ENCODE measurements at regions not wholly inside any gene's neighbourhood (a gene's known extent, or its start where the extent isn't known, plus 50 kb on each side); places are given as distances from the start of the nearest gene placed in this dataset.

DNA sequence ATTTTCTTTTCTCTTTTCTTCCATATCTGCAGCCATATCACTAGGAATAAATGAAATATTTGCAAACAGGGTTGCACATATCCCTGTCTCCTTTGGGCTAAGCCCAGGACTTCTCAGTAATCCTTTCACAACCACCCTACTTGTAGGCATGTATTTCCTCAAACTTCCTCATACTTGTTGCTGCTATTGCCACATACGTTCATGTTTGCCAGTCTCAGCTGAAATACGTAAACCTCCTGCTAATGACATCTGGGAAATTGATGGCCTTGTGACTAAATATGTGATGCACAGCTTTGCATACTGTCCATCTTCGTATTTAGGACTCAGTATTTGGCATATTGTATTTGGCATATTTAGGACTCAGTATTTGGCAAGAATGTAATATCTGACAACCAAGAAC is 224.6 kb downstream of the PLK2 start:
- Mint-ChIP-seq H3K27ac (no peak overlapping the region), H3K27me3 (no peaks in the 10 kb centered on the region), H3K9me3 (no peaks in the 10 kb centered on the region), H3K36me3 (no peaks in the 10 kb centered on the region), H3K4me3 (no peak overlapping the region), H3K4me1 (no peaks in the 10 kb centered on the region)
- no peak for DNase-seq

DNA sequence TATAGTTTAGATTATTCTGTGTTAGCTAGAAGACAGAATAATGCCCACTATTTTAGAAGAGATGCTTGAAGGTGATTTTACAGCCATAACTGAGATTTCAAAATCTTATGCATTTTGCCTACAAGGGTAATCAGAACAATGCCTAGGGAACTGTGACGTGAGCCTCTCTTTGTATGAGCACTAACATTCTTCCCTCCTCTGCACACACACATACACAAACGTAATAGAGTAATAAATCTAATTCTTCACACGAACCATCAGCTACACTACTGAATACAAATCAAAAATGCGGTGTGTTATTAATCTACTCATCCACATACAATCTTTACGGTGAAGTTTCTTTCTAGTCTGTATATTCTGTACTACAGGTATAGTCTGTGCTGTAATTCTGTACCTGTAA is 227.8 kb downstream of the PLK2 start:
- Mint-ChIP-seq H3K27ac (no peak overlapping the region), H3K4me3 (no peak overlapping the region), H3K27me3 (no peaks in the 10 kb centered on the region), H3K36me3 (no peaks in the 10 kb centered on the region), H3K9me3 (no peaks in the 10 kb centered on the region), H3K4me1 (no peaks in the 10 kb centered on the region)
- no peak for DNase-seq

DNA sequence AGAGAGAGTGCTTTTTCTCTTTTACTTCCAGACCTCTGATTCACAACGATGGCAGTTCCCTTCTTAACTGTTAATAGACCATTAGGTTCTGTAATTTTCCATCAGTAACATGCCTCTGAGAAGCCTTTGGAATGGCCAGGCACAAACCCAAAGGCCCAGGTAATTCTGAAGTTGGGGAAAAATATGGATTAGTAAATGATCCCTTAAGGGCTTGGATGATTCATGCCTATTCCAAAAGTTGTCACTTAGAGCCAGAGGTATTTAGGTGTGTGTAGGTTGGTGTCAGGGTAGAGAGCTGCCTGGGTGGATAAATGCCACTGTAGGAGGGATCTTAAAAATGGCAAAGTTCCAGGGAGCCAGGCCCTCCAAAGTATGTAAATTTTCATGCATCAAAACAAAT is 228.8 kb downstream of the PLK2 start:
- no peaks in the 10 kb centered on the region for H3K9me3 Mint-ChIP-seq
- no peak overlapping the region for H3K4me3 Mint-ChIP-seq
- H3K4me1 Mint-ChIP-seq = no peaks in the 10 kb centered on the region
- no peak overlapping the region for H3K27ac Mint-ChIP-seq
- no peaks in the 10 kb centered on the region for H3K27me3 Mint-ChIP-seq
- H3K36me3 Mint-ChIP-seq = no peaks in the 10 kb centered on the region
- no peak for DNase-seq

DNA sequence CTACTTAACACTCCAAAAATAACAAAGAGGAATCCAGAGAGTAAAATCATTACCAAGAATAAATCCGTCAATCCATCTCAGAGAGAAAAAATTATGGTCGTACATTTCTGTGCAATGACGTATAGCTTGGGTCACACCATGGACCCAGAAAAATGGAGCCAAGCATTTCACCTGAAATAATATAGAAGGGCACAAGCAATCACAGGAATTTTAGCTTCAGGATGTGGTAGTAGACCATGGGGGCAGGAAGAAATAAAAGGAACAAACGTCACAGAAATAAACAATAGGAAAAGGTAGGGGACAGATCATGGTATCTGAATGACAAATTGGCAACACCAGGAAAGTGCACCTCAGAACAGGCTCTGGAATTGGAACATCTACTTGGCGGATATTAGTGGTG is 231.0 kb downstream of the PLK2 start:
- Mint-ChIP-seq H3K36me3 (no peaks in the 10 kb centered on the region), H3K9me3 (no peaks in the 10 kb centered on the region)

DNA sequence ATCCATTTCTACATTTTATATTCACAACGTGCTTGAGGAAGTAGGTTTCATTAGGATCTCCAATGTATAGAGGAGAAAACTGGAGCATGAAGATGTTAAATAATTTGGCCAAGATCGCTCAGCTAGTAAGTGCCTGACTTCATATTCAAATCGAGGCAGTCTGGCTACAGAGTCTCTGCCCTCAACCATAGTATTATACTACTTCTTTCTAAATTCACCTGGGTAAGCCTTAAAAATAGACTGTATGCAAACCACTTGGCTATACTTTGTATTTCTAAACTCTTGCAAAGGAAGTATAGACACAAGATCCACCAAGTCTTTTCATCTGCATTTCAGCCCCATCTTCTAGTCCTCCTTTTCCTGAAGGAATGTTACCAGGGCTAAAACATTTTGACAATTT is 232.0 kb downstream of the PLK2 start:
- H3K9me3 Mint-ChIP-seq = no peaks in the 10 kb centered on the region
- no peak overlapping the region for H3K27ac Mint-ChIP-seq
- H3K4me3 Mint-ChIP-seq = no peak overlapping the region
- no peaks in the 10 kb centered on the region for H3K36me3 Mint-ChIP-seq
- H3K4me1 Mint-ChIP-seq = no peaks in the 10 kb centered on the region
- DNase-seq = no peak
- peaks cover 5% of the 10 kb centered on the region for H3K27me3 Mint-ChIP-seq

More for the DNA sequence above, 231.0 kb downstream of the PLK2 start:
- H3K27ac Mint-ChIP-seq = no peak overlapping the region
- no peak for DNase-seq
- H3K27me3 Mint-ChIP-seq = no peaks in the 10 kb centered on the region
- H3K4me3 Mint-ChIP-seq = no peak overlapping the region
- H3K4me1 Mint-ChIP-seq = no peaks in the 10 kb centered on the region

DNA sequence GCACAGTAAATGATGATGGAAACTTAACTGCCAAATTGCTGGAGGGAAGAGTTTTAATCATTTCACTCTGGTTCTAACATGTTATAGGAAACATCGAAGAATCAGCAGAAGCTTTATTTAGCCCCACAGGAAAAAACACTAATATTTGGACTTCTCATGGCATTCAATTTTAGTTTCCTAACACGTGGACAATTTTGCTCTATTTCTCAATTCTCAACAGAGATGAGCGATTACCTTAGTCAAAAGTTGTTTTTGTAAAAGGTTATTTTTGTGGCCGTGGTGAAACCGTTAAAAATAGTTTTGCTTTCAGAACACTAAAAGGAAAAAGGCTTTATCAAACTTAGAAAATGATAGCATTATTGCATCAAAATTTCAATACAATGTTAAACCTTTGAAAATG is 235.2 kb downstream of the PLK2 start:
- Mint-ChIP-seq H3K4me3 (no peak overlapping the region), H3K36me3 (no peaks in the 10 kb centered on the region), H3K9me3 (peaks cover 4% of the 10 kb centered on the region), H3K4me1 (no peaks in the 10 kb centered on the region), H3K27me3 (peaks cover 5% of the 10 kb centered on the region), H3K27ac (no peak overlapping the region)
- DNase-seq = no peak

DNA sequence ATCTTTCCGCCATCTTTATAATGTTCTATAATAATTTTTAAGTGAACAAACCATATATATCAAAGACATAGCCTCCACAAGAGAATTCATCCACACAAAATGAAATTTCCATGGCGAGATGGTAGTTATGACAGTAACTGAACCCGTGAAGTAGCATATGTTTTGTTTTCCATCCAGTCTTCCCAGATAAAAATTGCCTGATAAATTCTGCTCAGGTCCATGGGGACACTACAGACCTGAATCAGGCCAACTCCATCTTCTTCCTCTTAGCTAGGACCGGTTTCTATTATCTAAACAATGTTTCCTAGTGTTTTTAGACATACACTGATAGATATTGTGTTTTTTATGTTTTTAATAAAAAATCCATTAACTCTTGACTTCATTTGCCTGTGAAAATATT is 235.7 kb downstream of the PLK2 start:
- H3K27ac Mint-ChIP-seq = no peak overlapping the region
- H3K4me1 Mint-ChIP-seq = no peaks in the 10 kb centered on the region
- DNase-seq = no peak
- peaks cover 4% of the 10 kb centered on the region for H3K9me3 Mint-ChIP-seq
- H3K27me3 Mint-ChIP-seq = peaks cover 5% of the 10 kb centered on the region
- H3K4me3 Mint-ChIP-seq = no peak overlapping the region
- no peaks in the 10 kb centered on the region for H3K36me3 Mint-ChIP-seq

DNA sequence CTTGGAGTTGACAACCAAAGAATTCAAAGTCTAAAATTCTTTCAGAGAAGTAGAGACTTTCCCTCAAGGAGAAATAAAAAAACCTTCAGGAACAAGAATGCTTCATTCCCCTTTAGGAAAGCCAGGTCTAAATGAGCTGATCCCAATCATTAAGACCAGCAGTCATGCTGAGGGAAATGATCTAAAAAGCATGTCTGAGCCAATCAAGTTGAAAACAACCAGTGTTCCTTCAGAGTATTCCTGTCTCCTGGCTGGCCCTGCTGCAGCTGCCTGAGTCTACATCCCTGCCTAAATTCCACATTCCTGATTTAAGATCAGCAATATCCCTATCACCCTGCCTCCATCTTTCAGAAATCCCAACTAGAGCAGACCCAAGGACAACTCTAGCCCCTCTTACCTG is 244.5 kb downstream of the PLK2 start:
- DNase-seq = no peak
- H3K9me3 Mint-ChIP-seq = peaks cover 8% of the 10 kb centered on the region
- no peaks in the 10 kb centered on the region for H3K4me1 Mint-ChIP-seq
- H3K36me3 Mint-ChIP-seq = no peaks in the 10 kb centered on the region
- H3K27me3 Mint-ChIP-seq = no peaks in the 10 kb centered on the region
- H3K27ac Mint-ChIP-seq = no peak overlapping the region
- no peak overlapping the region for H3K4me3 Mint-ChIP-seq

DNA sequence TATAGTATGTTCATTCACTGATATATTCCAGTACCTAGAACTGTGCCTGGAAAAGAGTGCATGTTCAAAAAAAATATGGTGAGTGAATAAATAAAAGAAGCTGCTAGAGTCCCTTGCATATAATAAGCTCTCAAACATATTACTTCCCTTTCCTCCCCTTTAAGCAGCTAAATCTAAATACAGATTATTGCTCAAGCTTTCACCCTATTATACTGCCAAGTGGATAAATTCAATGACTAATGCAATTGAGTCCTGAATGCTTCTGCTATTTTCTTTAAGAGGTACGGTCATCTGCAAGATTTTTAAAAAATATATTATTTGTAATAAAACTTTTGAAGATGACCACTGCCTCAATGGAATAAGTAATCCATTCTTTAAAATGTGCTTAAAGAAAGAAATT is 248.4 kb downstream of the PLK2 start:
- no peak for DNase-seq
- Mint-ChIP-seq H3K4me3 (no peak overlapping the region), H3K9me3 (no peaks in the 10 kb centered on the region), H3K27ac (no peak overlapping the region), H3K4me1 (no peaks in the 10 kb centered on the region), H3K36me3 (no peaks in the 10 kb centered on the region), H3K27me3 (peaks cover 8% of the 10 kb centered on the region)

DNA sequence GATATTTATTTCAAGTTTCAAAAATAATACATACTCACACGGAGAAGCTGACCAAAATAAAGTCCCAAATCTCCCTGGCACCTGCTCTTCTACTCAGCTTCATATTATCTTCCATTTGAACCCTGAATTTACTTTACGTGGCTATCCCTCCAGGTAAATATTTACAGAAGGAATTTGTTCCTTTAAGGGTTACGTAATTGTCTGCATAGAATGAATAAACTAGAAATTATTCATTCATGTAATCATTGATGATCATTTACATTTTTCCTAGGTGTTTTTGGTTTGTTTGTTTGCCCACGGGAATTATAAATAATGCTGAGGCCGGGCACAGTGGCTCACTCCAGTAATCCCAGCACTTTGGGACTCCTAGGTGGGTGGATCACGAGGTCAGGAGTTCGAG is 251.2 kb downstream of the PLK2 start:
- no peak overlapping the region for H3K27ac Mint-ChIP-seq
- H3K36me3 Mint-ChIP-seq = no peaks in the 10 kb centered on the region
- peaks cover 8% of the 10 kb centered on the region for H3K27me3 Mint-ChIP-seq
- no peak overlapping the region for H3K4me3 Mint-ChIP-seq
- no peaks in the 10 kb centered on the region for H3K4me1 Mint-ChIP-seq
- H3K9me3 Mint-ChIP-seq = no peaks in the 10 kb centered on the region
- DNase-seq = no peak

DNA sequence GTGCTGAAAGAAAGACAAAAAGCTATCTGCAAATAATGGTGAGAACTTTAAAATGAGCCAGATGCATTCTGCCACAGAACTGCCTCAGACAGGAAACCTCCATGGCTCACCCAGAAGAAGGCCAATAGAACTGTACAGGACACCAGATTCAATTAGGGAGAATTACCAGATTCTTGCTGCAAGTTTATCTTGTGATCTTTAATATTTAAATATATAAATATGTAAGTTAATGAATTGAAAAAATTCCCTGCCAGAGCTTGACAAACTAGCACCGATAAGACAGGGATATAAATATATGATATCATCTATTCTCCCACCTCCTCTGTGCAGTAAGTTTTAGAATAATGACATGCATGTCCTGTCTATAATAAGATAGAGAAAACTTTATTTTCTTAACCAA is 252.8 kb downstream of the PLK2 start:
- DNase-seq = no peak
- Mint-ChIP-seq H3K27me3 (peaks cover 8% of the 10 kb centered on the region), H3K4me1 (no peaks in the 10 kb centered on the region), H3K9me3 (no peaks in the 10 kb centered on the region), H3K36me3 (no peaks in the 10 kb centered on the region), H3K27ac (no peak overlapping the region), H3K4me3 (no peak overlapping the region)

DNA sequence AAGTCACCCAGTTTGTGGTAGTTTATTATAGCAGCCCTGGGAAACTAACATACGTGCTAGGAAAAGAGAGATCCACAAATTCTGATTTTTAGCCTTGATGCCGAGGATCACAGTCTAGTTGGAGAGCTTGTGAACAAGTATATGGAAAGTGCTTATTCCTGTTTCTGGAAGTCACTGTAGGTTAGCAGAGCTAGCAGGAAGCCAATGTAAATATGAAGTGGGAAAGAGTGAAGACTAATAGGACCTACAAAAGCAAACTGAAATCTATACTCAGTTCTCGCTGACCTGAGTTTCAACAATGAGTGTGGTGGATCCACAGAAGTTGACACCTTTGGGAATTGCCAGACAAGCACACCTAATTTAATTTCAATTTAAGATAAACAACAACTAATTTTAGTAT is 254.9 kb downstream of the PLK2 start:
- DNase-seq = no peak
- Mint-ChIP-seq H3K27me3 (peaks cover 8% of the 10 kb centered on the region), H3K4me1 (no peaks in the 10 kb centered on the region), H3K36me3 (no peaks in the 10 kb centered on the region), H3K4me3 (no peak overlapping the region), H3K27ac (no peak overlapping the region), H3K9me3 (no peaks in the 10 kb centered on the region)

DNA sequence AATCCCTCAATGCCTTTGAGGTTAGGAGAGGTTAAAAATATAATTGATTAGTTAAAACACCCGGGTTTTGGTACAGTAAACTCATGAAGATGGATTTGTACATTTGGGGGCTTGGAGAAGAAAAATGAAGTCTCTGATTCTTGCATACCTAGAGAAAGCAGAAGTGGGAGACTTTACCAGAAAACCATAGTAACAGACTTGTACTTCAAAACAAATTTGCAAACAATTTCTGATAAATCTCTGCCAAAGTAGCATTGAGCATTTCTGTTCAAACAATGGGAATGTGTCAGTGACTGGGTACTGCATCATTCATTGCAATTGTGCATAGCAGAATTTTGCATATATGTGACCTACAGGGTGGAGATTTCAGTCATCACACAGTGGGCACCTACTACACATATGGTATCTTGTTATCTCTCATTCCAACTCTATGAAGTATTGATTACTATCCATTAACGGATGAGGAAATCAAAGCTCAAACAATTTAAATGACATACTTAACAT is 256.9 kb downstream of the PLK2 start:
- no peaks in the 10 kb centered on the region for H3K4me1 Mint-ChIP-seq
- no peaks in the 10 kb centered on the region for H3K36me3 Mint-ChIP-seq
- no peak for DNase-seq
- no peaks in the 10 kb centered on the region for H3K9me3 Mint-ChIP-seq
- peaks cover 3% of the 10 kb centered on the region for H3K27me3 Mint-ChIP-seq
- no peak overlapping the region for H3K4me3 Mint-ChIP-seq
- H3K27ac Mint-ChIP-seq = no peak overlapping the region

DNA sequence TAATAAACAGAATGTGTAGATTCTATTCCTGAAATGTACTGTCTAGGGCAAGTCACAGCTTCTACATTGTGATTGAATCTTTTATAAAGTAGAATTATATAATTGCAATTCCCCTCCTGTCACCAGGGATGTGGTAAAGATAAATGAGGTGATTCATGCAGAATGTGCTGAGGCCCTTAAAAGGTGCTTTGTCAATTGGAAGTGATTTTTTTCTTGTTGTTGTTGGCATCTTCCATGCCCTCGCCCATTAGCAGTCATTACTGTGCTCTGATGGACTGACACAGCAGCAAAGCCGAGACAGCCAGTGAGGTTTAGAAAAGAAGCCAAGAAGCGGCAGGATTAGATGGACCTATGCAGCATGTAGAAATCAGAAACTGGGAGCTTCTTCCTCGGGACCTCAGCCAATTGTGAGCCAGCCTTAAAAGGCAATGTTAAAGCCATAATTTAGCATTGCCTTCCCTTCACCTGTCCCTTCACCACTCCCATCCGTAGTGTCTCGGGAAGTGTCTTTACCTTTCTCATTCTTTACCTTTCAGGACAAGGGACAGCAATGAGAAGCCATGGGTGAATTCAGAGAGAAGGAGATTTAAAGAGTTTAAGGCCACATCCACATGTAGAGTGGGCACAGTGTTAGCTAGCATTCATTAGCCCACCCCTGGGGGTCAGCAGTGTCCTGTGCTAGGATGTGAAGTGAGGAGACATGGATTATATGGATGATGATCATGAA is 257.8 kb downstream of the PLK2 start:
- Mint-ChIP-seq H3K27ac (no peak overlapping the region), H3K27me3 (no peaks in the 10 kb centered on the region), H3K4me3 (no peak overlapping the region), H3K36me3 (no peaks in the 10 kb centered on the region), H3K4me1 (no peaks in the 10 kb centered on the region), H3K9me3 (no peaks in the 10 kb centered on the region)
- no peak for DNase-seq

DNA sequence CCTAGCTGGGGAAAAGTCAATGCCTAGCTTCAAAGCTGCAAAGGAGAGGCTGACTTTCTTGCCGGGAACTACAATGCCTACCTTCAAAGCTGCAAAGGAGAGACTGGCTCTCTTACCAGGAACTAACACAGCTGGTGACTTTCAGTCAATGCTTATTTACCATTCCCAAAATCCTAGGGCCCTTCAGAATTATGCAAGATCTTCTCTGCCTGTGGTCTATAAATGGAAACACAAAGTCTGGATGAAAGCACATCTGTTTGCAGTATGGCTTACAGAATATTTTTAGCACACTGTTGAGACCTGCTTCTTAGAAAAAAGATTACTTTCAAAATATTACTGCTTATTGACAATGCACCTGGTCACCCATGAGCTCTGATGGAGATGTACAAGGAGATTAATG is 259.4 kb downstream of the PLK2 start:
- no peak for DNase-seq
- Mint-ChIP-seq H3K4me1 (no peaks in the 10 kb centered on the region), H3K27me3 (no peaks in the 10 kb centered on the region), H3K9me3 (no peaks in the 10 kb centered on the region), H3K36me3 (no peaks in the 10 kb centered on the region), H3K27ac (no peak overlapping the region), H3K4me3 (no peak overlapping the region)

DNA sequence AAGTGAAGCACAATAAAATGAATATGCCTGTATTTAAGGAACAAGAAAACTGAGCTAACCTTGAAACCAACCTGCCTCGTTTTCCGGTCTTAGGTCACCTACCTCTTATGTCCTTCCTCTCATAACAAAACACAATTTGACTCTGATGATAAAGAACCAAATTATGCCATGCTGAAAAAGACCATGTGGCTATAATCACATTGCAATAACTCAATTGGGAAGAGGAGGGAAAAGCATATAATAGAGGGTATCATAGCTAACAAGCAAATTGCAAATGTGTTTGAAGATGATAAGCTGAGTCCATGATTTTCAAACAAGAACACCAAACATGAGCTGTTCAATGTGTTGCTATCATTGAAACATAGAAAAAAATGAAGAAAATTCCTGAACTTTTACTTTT is 260.8 kb downstream of the PLK2 start:
- no peak overlapping the region for H3K27ac Mint-ChIP-seq
- no peaks in the 10 kb centered on the region for H3K4me1 Mint-ChIP-seq
- no peaks in the 10 kb centered on the region for H3K9me3 Mint-ChIP-seq
- H3K27me3 Mint-ChIP-seq = no peaks in the 10 kb centered on the region
- H3K4me3 Mint-ChIP-seq = no peak overlapping the region
- H3K36me3 Mint-ChIP-seq = no peaks in the 10 kb centered on the region
- no peak for DNase-seq
